ENCODE measurements at regions not wholly inside any gene's neighbourhood (a gene's known extent, or its start where the extent isn't known, plus 50 kb on each side); places are given as distances from the start of the nearest gene placed in this dataset.

DNA sequence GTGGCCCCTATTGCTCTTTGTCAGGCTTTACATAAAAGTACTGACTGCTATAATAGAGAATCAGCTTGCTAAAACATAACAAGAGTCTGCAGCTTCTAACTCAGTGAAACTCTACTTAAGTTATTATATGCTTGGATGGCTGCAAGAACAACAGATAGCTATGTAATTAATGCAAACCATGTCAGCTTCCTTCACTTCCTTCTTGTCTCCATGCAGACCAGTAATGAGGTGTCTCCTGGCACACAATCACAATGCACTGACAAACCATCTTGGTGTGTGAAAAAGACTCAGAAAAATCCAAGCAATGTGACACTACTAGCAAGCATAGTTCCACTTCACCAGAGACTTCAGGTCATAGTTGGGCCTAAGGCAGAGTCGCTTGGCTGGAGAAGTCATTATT lies 2068.9 kb upstream of the PIK3C3 start:
- TF ChIP-seq, protein P1, sequence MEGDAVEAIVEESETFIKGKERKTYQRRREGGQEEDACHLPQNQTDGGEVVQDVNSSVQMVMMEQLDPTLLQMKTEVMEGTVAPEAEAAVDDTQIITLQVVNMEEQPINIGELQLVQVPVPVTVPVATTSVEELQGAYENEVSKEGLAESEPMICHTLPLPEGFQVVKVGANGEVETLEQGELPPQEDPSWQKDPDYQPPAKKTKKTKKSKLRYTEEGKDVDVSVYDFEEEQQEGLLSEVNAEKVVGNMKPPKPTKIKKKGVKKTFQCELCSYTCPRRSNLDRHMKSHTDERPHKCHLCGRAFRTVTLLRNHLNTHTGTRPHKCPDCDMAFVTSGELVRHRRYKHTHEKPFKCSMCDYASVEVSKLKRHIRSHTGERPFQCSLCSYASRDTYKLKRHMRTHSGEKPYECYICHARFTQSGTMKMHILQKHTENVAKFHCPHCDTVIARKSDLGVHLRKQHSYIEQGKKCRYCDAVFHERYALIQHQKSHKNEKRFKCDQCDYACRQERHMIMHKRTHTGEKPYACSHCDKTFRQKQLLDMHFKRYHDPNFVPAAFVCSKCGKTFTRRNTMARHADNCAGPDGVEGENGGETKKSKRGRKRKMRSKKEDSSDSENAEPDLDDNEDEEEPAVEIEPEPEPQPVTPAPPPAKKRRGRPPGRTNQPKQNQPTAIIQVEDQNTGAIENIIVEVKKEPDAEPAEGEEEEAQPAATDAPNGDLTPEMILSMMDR (IDR thresholded peaks at IDR 0.05) = no peak
- TF ChIP-seq EZH2 (IDR thresholded peaks at IDR 0.05) = no peak
